PFSK-1 (cell line): ENCODE measurements at regions not wholly inside any gene's neighbourhood (a gene's known extent, or its start where the extent isn't known, plus 50 kb on each side); places are given as distances from the start of the nearest gene placed in this dataset.

Experiments
- FOXP2 ChIP-seq: optimal IDR thresholded peaks from 2 replicates; pipeline ENCODE3; 2011; ENCODE audit warnings: borderline replicate concordance, control low read depth, inconsistent platforms; ENCODE audit not compliant: insufficient read depth; ENCODE audit errors: extremely low read length, extremely low read depth
- POLR2AphosphoS5 ChIP-seq: IDR thresholded peaks from 2 replicates; pipeline ENCODE4 v1.6.1; 2012; ENCODE audit warnings: low read depth, mild to moderate bottlenecking, control low read depth, low read length, moderate library complexity
- SIN3A ChIP-seq: IDR thresholded peaks from 2 replicates; pipeline ENCODE4 v1.6.1; 2012; ENCODE audit warnings: mild to moderate bottlenecking, low read length, moderate library complexity, borderline replicate concordance; ENCODE audit not compliant: insufficient read depth
- TAF1 ChIP-seq: IDR thresholded peaks from 2 replicates; pipeline ENCODE4 v1.6.1; 2012; ENCODE audit warnings: low read length, control low read depth, borderline replicate concordance; ENCODE audit not compliant: insufficient read depth
- TF ChIP-seq, protein P1 (sequence below), 2 experiments: IDR thresholded peaks; 2 replicates each; pipeline versions ENCODE4 v1.6.1 to v1.8.0; 2011 to 2012; ENCODE audit warnings: low read depth in 2 of 2, low read length in 2 of 2, control low read depth in 1 of 2, inconsistent platforms in 1 of 2, mild to moderate bottlenecking in 1 of 2, moderate library complexity in 1 of 2; ENCODE audit not compliant: insufficient read depth in 1 of 2

- TF ChIP-seq, protein P1, sequence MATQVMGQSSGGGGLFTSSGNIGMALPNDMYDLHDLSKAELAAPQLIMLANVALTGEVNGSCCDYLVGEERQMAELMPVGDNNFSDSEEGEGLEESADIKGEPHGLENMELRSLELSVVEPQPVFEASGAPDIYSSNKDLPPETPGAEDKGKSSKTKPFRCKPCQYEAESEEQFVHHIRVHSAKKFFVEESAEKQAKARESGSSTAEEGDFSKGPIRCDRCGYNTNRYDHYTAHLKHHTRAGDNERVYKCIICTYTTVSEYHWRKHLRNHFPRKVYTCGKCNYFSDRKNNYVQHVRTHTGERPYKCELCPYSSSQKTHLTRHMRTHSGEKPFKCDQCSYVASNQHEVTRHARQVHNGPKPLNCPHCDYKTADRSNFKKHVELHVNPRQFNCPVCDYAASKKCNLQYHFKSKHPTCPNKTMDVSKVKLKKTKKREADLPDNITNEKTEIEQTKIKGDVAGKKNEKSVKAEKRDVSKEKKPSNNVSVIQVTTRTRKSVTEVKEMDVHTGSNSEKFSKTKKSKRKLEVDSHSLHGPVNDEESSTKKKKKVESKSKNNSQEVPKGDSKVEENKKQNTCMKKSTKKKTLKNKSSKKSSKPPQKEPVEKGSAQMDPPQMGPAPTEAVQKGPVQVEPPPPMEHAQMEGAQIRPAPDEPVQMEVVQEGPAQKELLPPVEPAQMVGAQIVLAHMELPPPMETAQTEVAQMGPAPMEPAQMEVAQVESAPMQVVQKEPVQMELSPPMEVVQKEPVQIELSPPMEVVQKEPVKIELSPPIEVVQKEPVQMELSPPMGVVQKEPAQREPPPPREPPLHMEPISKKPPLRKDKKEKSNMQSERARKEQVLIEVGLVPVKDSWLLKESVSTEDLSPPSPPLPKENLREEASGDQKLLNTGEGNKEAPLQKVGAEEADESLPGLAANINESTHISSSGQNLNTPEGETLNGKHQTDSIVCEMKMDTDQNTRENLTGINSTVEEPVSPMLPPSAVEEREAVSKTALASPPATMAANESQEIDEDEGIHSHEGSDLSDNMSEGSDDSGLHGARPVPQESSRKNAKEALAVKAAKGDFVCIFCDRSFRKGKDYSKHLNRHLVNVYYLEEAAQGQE (IDR thresholded peaks at IDR 0.05; ENCODE audit: insufficient read depth in 1 of 2, low read depth in 2 of 2, low read length in 2 of 2): no peak
- TF ChIP-seq SIN3A (no peak), POLR2AphosphoS5 (no peak), TAF1 (no peak), FOXP2 (no peak)
These were observed 166.1 kb upstream of the MTNR1B start for GRCh38 chr11:92803391-92803790.

- TF ChIP-seq TAF1 (no peak), SIN3A (no peak), FOXP2 (no peak), POLR2AphosphoS5 (no peak)
- TF ChIP-seq, protein P1 (IDR thresholded peaks at IDR 0.05; ENCODE audit: insufficient read depth in 1 of 2, low read depth in 2 of 2, low read length in 2 of 2): no peak
These were observed 165.0 kb upstream of the MTNR1B start for GRCh38 chr11:92804388-92804966.

DNA sequence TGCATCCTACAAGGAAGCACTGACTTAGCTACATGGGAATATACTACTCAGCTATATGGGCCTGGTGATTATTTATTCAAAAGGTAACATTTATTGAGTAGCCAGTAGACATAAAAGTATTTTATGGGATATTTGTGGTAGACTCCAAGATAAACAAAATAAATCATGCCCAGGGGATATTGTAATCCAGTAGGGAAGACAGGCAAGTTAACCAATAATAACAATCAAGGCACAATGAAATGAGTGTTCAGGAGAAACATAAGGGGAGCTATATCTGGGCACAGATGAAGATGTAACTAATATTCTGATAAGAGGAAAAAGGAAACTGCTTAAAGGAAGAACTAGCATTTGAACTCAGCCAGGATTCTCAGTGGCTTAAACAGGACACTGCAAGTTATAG lies 161.4 kb upstream of the MTNR1B start:
- TF ChIP-seq POLR2AphosphoS5 (no peak), SIN3A (no peak), TAF1 (no peak), FOXP2 (no peak)
- TF ChIP-seq, protein P1 (IDR thresholded peaks at IDR 0.05; ENCODE audit: insufficient read depth in 1 of 2, low read depth in 2 of 2, low read length in 2 of 2): no peak

GRCh38 chr11:92810423-92811064 lies 158.9 kb upstream of the MTNR1B start:
- no peak for TF ChIP-seq TAF1
- no peak for TF ChIP-seq FOXP2
- TF ChIP-seq, protein P1 (IDR thresholded peaks at IDR 0.05; ENCODE audit: insufficient read depth in 1 of 2, low read depth in 2 of 2, low read length in 2 of 2): no peak
- TF ChIP-seq POLR2AphosphoS5: no peak
- TF ChIP-seq SIN3A: no peak

DNA sequence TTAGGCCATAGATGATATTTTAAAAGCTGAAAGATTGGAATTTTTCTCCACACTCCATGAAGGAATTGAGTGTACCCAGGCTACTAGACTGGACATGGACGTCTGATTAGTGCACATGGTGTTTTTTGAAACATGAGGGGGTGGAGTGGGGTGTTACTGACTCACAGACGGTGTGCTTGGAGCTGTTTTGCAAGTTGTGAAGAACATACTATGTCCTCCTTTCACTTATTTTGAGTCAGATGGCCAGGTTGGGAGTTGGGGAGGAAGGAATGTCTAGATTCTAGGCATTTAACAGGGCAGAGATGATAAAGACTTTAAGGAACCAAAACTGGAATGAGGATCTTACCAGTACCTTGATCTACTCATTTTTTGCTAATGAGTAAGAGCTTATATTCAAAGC lies 158.1 kb upstream of the MTNR1B start:
- no peak for TF ChIP-seq FOXP2
- TF ChIP-seq, protein P1 (IDR thresholded peaks at IDR 0.05; ENCODE audit: insufficient read depth in 1 of 2, low read depth in 2 of 2, low read length in 2 of 2): no peak
- no peak for TF ChIP-seq POLR2AphosphoS5
- TF ChIP-seq TAF1: no peak
- no peak for TF ChIP-seq SIN3A
